Fibroblast of lung (primary cell): ENCODE measurements at regions not wholly inside any gene's neighbourhood (a gene's known extent, or its start where the extent isn't known, plus 50 kb on each side); places are given as distances from the start of the nearest gene placed in this dataset.

Source experiments
- EZH2 ChIP-seq: IDR thresholded peaks from 2 replicates; pipeline ENCODE4 v1.5.1; 2012; ENCODE audit warnings: low read length, control low read depth, mild to moderate bottlenecking; ENCODE audit errors: missing control alignments
- TF ChIP-seq, protein P1 (sequence below), 2 donors: IDR thresholded peaks in 1 of 2; conservative IDR thresholded peaks in 1 of 2; 1 replicate in 1 of 2; 2 replicates in 1 of 2; pipeline ENCODE4 v1.5.1; 2011 to 2012; ENCODE audit warnings: low read length in 2 of 2, control low read depth in 1 of 2, inconsistent platforms in 1 of 2, low read depth in 1 of 2, mild to moderate bottlenecking in 1 of 2

DNA sequence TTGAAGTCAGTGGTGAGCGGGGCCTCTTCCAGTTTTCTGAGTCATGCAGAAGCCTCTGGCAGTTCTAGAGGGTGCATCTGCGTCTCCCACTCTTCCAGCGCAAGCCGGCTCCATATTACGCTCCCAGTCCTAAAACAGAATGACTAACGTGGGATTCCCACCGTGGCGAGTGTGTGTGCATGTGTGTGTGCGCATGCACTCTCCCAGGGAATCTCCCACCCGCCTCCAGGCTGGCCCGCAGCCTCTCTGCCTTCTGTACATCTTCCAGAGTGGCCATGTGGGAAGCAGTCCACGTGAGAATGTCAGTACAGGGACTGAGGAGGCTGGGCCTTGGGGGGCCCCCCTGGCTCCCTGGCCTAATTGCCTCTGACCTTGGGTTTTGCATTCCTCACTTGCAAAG lies 87.7 kb downstream of the LSM3 start:
- TF ChIP-seq, protein P1, sequence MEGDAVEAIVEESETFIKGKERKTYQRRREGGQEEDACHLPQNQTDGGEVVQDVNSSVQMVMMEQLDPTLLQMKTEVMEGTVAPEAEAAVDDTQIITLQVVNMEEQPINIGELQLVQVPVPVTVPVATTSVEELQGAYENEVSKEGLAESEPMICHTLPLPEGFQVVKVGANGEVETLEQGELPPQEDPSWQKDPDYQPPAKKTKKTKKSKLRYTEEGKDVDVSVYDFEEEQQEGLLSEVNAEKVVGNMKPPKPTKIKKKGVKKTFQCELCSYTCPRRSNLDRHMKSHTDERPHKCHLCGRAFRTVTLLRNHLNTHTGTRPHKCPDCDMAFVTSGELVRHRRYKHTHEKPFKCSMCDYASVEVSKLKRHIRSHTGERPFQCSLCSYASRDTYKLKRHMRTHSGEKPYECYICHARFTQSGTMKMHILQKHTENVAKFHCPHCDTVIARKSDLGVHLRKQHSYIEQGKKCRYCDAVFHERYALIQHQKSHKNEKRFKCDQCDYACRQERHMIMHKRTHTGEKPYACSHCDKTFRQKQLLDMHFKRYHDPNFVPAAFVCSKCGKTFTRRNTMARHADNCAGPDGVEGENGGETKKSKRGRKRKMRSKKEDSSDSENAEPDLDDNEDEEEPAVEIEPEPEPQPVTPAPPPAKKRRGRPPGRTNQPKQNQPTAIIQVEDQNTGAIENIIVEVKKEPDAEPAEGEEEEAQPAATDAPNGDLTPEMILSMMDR (conservative IDR thresholded peaks at IDR 0.05 in 1 of 2, IDR thresholded peaks at IDR 0.05 in 1 of 2; ENCODE audit: low read depth in 1 of 2, low read length in 2 of 2) = no peak
- no peak for TF ChIP-seq EZH2
